ENCODE measurements at regions not wholly inside any gene's neighbourhood (a gene's known extent, or its start where the extent isn't known, plus 50 kb on each side); places are given as distances from the start of the nearest gene placed in this dataset.

GRCh38 chr6:50239853-50240252, 190.1 kb upstream of the DEFB112 start:
- Histone ChIP-seq H3K4me3 (no peak overlapping the region), H3K9me3 (no peaks in the 10 kb centered on the region), H3K36me3 (no peaks in the 10 kb centered on the region), H3K4me1 (replicated peaks) (no peaks in the 10 kb centered on the region), H3K27me3 (replicated peaks; ENCODE audit: insufficient read depth) (no peaks in the 10 kb centered on the region), H3K27ac (no peak overlapping the region)
- DNase-seq (ENCODE audit: low spot score), result no peak
- TF ChIP-seq POLR2AphosphoS5 (IDR thresholded peaks at IDR 0.05) (no peak), POLR2A (IDR thresholded peaks at IDR 0.05) (no peak), CTCF (IDR thresholded peaks at IDR 0.05) (no peak)
- 94% methylated on average over 14 of the region's 14 CpGs for whole genome bisulfite sequencing
- intact Hi-C loops (cut with DNase I), result no loop called here

GRCh38 chr6:50240986-50241385, 191.3 kb upstream of the DEFB112 start:
- no peak for DNase-seq (ENCODE audit: low spot score)
- no peaks in the 10 kb centered on the region for H3K4me1 ChIP-seq (replicated peaks)
- WGBS, result 93% methylated on average over 8 of the region's 8 CpGs
- no peak overlapping the region for H3K27ac ChIP-seq
- intact Hi-C loops (cut with DNase I), result no loop called here
- no peaks in the 10 kb centered on the region for H3K27me3 ChIP-seq (replicated peaks; ENCODE audit: insufficient read depth)
- H3K4me3 ChIP-seq, result no peak overlapping the region
- no peaks in the 10 kb centered on the region for H3K9me3 ChIP-seq
- H3K36me3 ChIP-seq, result no peaks in the 10 kb centered on the region
- TF ChIP-seq POLR2AphosphoS5 (IDR thresholded peaks at IDR 0.05), result no peak
- TF ChIP-seq CTCF (IDR thresholded peaks at IDR 0.05), result no peak
- no peak for TF ChIP-seq POLR2A (IDR thresholded peaks at IDR 0.05)

GRCh38 chr6:50249493-50249892, 199.8 kb upstream of the DEFB112 start:
- 25% methylated on average over 2 of the region's 2 CpGs for WGBS
- H3K27me3 ChIP-seq (replicated peaks; ENCODE audit: insufficient read depth), result no peaks in the 10 kb centered on the region
- H3K27ac ChIP-seq, result no peak overlapping the region
- H3K4me1 ChIP-seq (replicated peaks), result no peaks in the 10 kb centered on the region
- H3K4me3 ChIP-seq, result no peak overlapping the region
- H3K9me3 ChIP-seq, result no peaks in the 10 kb centered on the region
- no peak for DNase-seq (ENCODE audit: low spot score)
- intact Hi-C loops (cut with DNase I), result no loop called here
- H3K36me3 ChIP-seq, result no peaks in the 10 kb centered on the region
- TF ChIP-seq CTCF (IDR thresholded peaks at IDR 0.05) (no peak), POLR2A (IDR thresholded peaks at IDR 0.05) (no peak), POLR2AphosphoS5 (IDR thresholded peaks at IDR 0.05) (no peak)

- H3K27me3 ChIP-seq (replicated peaks; ENCODE audit: insufficient read depth), result no peaks in the 10 kb centered on the region
- no peak overlapping the region for H3K4me3 ChIP-seq
- intact Hi-C loops (cut with DNase I), result no loop called here
- H3K36me3 ChIP-seq, result no peaks in the 10 kb centered on the region
- 96% methylated on average over 1 of the region's 1 CpG for WGBS
- H3K4me1 ChIP-seq (replicated peaks), result no peaks in the 10 kb centered on the region
- H3K9me3 ChIP-seq, result no peaks in the 10 kb centered on the region
- DNase-seq (ENCODE audit: low spot score), result no peak
- TF ChIP-seq POLR2A (IDR thresholded peaks at IDR 0.05) (no peak), POLR2AphosphoS5 (IDR thresholded peaks at IDR 0.05) (no peak), CTCF (IDR thresholded peaks at IDR 0.05) (no peak)
- no peak overlapping the region for H3K27ac ChIP-seq
Measured at GRCh38 chr6:50257322-50257721, 207.6 kb upstream of the DEFB112 start.

GRCh38 chr6:50259903-50260302, 210.2 kb upstream of the DEFB112 start:
- DNase-seq (ENCODE audit: low spot score), result no peak

More at GRCh38 chr6:50259903-50260302, 210.2 kb upstream of the DEFB112 start:
- Histone ChIP-seq H3K4me3 (no peak overlapping the region), H3K27ac (no peak overlapping the region), H3K36me3 (no peaks in the 10 kb centered on the region), H3K9me3 (no peaks in the 10 kb centered on the region), H3K27me3 (replicated peaks; ENCODE audit: insufficient read depth) (no peaks in the 10 kb centered on the region), H3K4me1 (replicated peaks) (no peaks in the 10 kb centered on the region)
- no peak for TF ChIP-seq POLR2A (IDR thresholded peaks at IDR 0.05)
- TF ChIP-seq CTCF (IDR thresholded peaks at IDR 0.05), result no peak
- no peak for TF ChIP-seq POLR2AphosphoS5 (IDR thresholded peaks at IDR 0.05)
- intact Hi-C loops (cut with DNase I), result no loop called here
- 94% methylated on average over 2 of the region's 2 CpGs for WGBS
